AG09319 (cell line): ENCODE measurements at regions not wholly inside any gene's neighbourhood (a gene's known extent, or its start where the extent isn't known, plus 50 kb on each side); places are given as distances from the start of the nearest gene placed in this dataset.

ENCODE experiments used
- DNase-seq: peaks from one replicate; pipeline ENCODE4 v3.0.0-alpha.2; 2010; ENCODE audit warnings: low read depth; ENCODE audit errors: extremely low read depth
- CTCF ChIP-seq: IDR thresholded peaks from 2 replicates; pipeline ENCODE4 v1.5.1; 2011; ENCODE audit warnings: low read depth, mild to moderate bottlenecking, inconsistent platforms, low read length, moderate library complexity

GRCh38 chr3:20904671-20905070 is 718.7 kb upstream of the SGO1 start:
- DNase-seq, result no peak
- no peak for TF ChIP-seq CTCF

GRCh38 chr3:20898962-20899361 is 713.0 kb upstream of the SGO1 start:
- TF ChIP-seq CTCF, result no peak
- no peak for DNase-seq

GRCh38 chr3:20890111-20890519 is 704.1 kb upstream of the SGO1 start:
- no peak for TF ChIP-seq CTCF
- DNase-seq, result no peak

- no peak for DNase-seq
- no peak for TF ChIP-seq CTCF
These were observed 692.7 kb upstream of the SGO1 start for GRCh38 chr3:20878691-20879090.

GRCh38 chr3:20873235-20873634 is 687.2 kb upstream of the SGO1 start:
- no peak for TF ChIP-seq CTCF
- DNase-seq, result no peak

- no peak for DNase-seq
- no peak for TF ChIP-seq CTCF
These were observed 684.3 kb upstream of the SGO1 start for GRCh38 chr3:20870106-20870899.

GRCh38 chr3:20865803-20866202 is 679.8 kb upstream of the SGO1 start:
- TF ChIP-seq CTCF, result no peak
- DNase-seq, result no peak
